H9 (cell line): ENCODE measurements at regions not wholly inside any gene's neighbourhood (a gene's known extent, or its start where the extent isn't known, plus 50 kb on each side); places are given as distances from the start of the nearest gene placed in this dataset.
"Not testable (repeated sequence)": the region's sequence is repeated elsewhere in the genome, so short reads cannot be mapped to it uniquely, and the experiment has no call there.

Experiments used
- DNase-seq: peaks from one replicate; pipeline ENCODE4 v3.0.0-alpha.2; 2017
- H2AFZ ChIP-seq: one replicate; pipeline ENCODE4 v1.6.1; 2013; ENCODE audit warnings: mild to moderate bottlenecking, low read length, control low read depth, moderate library complexity
- H2AK5ac ChIP-seq: 2 replicates; pipeline ENCODE4 v1.6.1; 2013; ENCODE audit warnings: low read length, control low read depth, mixed read lengths; ENCODE audit not compliant: insufficient read length
- H2BK120ac ChIP-seq: one replicate; pipeline ENCODE4 v1.6.1; 2013; ENCODE audit warnings: low read depth, mild to moderate bottlenecking, low read length, control low read depth, inconsistent platforms; ENCODE audit not compliant: poor library complexity, severe bottlenecking
- H2BK12ac ChIP-seq: 2 replicates; pipeline ENCODE4 v1.6.1; 2013; ENCODE audit warnings: low read length, control low read depth, mixed read lengths, low read depth; ENCODE audit not compliant: insufficient read length
- H2BK15ac ChIP-seq: 2 replicates; pipeline ENCODE4 v1.6.1; 2013; ENCODE audit warnings: low read depth, low read length, control low read depth
- H2BK20ac ChIP-seq: one replicate; pipeline ENCODE4 v1.6.1; 2013; ENCODE audit warnings: low read depth, mild to moderate bottlenecking, low read length, control low read depth, inconsistent platforms; ENCODE audit not compliant: poor library complexity, severe bottlenecking
- H2BK5ac ChIP-seq: 2 replicates; pipeline ENCODE4 v1.6.1; 2013; ENCODE audit warnings: low read length, control low read depth, mixed read lengths; ENCODE audit not compliant: insufficient read length
- H3K14ac ChIP-seq: 2 replicates; pipeline ENCODE4 v1.6.1; 2013; ENCODE audit warnings: low read length, control low read depth; ENCODE audit not compliant: insufficient read depth
- H3K18ac ChIP-seq: 2 replicates; pipeline ENCODE4 v1.6.1; 2013; ENCODE audit warnings: low read depth, mild to moderate bottlenecking, mixed read lengths, low read length, control low read depth; ENCODE audit not compliant: insufficient read length
- H3K23ac ChIP-seq: 2 replicates; pipeline ENCODE4 v1.6.1; 2013; ENCODE audit warnings: low read length, control low read depth, mixed read lengths, low read depth; ENCODE audit not compliant: insufficient read length
- H3K23me2 ChIP-seq: 2 replicates; pipeline ENCODE4 v1.6.1; 2013; ENCODE audit warnings: low read depth, mild to moderate bottlenecking, mixed read lengths, low read length, control low read depth; ENCODE audit not compliant: insufficient read length, poor library complexity, severe bottlenecking
- H3K27ac ChIP-seq: 2 replicates; pipeline ENCODE4 v1.5.1; 2013; ENCODE audit warnings: low read length, control low read depth, mixed read lengths, low read depth; ENCODE audit not compliant: insufficient read length
- H3K27me3 ChIP-seq: 2 replicates; pipeline ENCODE4 v1.6.1; 2013; ENCODE audit warnings: low read length, control low read depth, inconsistent platforms; ENCODE audit not compliant: insufficient read depth
- H3K4ac ChIP-seq: 2 replicates; pipeline ENCODE4 v1.6.1; 2013; ENCODE audit warnings: low read depth, mild to moderate bottlenecking, control low read depth, inconsistent platforms, low read length, moderate library complexity
- H3K4me1 ChIP-seq: 2 replicates; pipeline ENCODE4 v1.6.1; 2013; ENCODE audit warnings: low read length, control low read depth, inconsistent platforms; ENCODE audit not compliant: insufficient read depth
- H3K4me2 ChIP-seq: 2 replicates; pipeline ENCODE4 v1.6.1; 2013; ENCODE audit warnings: low read length, control low read depth, mixed read lengths; ENCODE audit not compliant: insufficient read length, insufficient read depth
- H3K56ac ChIP-seq: 2 replicates; pipeline ENCODE4 v1.6.1; 2013; ENCODE audit warnings: low read depth, mild to moderate bottlenecking, mixed read lengths, low read length, control low read depth; ENCODE audit not compliant: insufficient read length
- H3K79me1 ChIP-seq: 2 replicates; pipeline ENCODE4 v1.6.1; 2013; ENCODE audit warnings: low read depth, mild to moderate bottlenecking, moderate library complexity, low read length, control low read depth, inconsistent platforms; ENCODE audit not compliant: insufficient read depth, poor library complexity, severe bottlenecking
- H3K79me2 ChIP-seq: 2 replicates; pipeline ENCODE4 v1.6.1; 2013; ENCODE audit warnings: low read length, control low read depth, inconsistent platforms; ENCODE audit not compliant: insufficient read depth
- H3K9ac ChIP-seq: 2 replicates; pipeline ENCODE4 v1.6.1; 2013; ENCODE audit warnings: low read length, control low read depth, mixed read lengths; ENCODE audit not compliant: insufficient read length; ENCODE audit errors: extremely low read depth
- H3K9me3 ChIP-seq: one replicate; pipeline ENCODE4 v1.6.1; 2013; ENCODE audit warnings: low read depth, low read length, inconsistent platforms; ENCODE audit not compliant: control insufficient read depth
- H3T11ph ChIP-seq: one replicate; pipeline ENCODE4 v1.6.1; 2013; ENCODE audit warnings: mild to moderate bottlenecking, low read length, control low read depth, inconsistent platforms
- H4K20me1 ChIP-seq: one replicate; pipeline ENCODE4 v1.6.1; 2013; ENCODE audit not compliant: control insufficient read depth, insufficient read length, insufficient read depth
- H4K5ac ChIP-seq: 2 replicates; pipeline ENCODE4 v1.6.1; 2013; ENCODE audit warnings: low read depth, mild to moderate bottlenecking, mixed read lengths, low read length, control low read depth; ENCODE audit not compliant: insufficient read length
- H4K8ac ChIP-seq: replicated peaks from 2 replicates; pipeline ENCODE4 v1.6.1; 2013; ENCODE audit warnings: low read length, control low read depth, mixed read lengths, low read depth; ENCODE audit not compliant: insufficient read length
- H4K91ac ChIP-seq: 2 replicates; pipeline ENCODE4 v1.6.1; 2013; ENCODE audit warnings: low read depth, mild to moderate bottlenecking, moderate library complexity, mixed read lengths, low read length, control low read depth; ENCODE audit not compliant: insufficient read length
- H3K27ac Mint-ChIP-seq, 3 experiments: 2 replicates in 2 of 3; 3 replicates in 1 of 3; pipeline ENCODE4 v1.8.0; 2020 to 2021; ENCODE audit warnings: mixed read lengths in 3 of 3, mild to moderate bottlenecking in 1 of 3, moderate library complexity in 1 of 3
- H3K27me3 Mint-ChIP-seq: 2 replicates; pipeline ENCODE4 v1.8.0; 2021; ENCODE audit warnings: low read depth, mild to moderate bottlenecking, moderate library complexity, mixed read lengths
- H3K36me3 Mint-ChIP-seq, 3 experiments: 2 replicates in 2 of 3; 3 replicates in 1 of 3; pipeline ENCODE4 v1.8.0; 2020 to 2021; ENCODE audit warnings: low read depth in 3 of 3, mixed read lengths in 3 of 3; ENCODE audit not compliant: insufficient read depth in 1 of 3
- H3K4me1 Mint-ChIP-seq, 2 experiments: 2 replicates each; pipeline ENCODE4 v1.8.0; 2020; ENCODE audit warnings: mixed read lengths in 2 of 2
- H3K4me3 Mint-ChIP-seq, 2 experiments: 2 replicates in 1 of 2; 3 replicates in 1 of 2; pipeline ENCODE4 v1.8.0; 2020 to 2021; ENCODE audit warnings: mild to moderate bottlenecking in 2 of 2, mixed read lengths in 2 of 2, moderate library complexity in 1 of 2
- H3K9me3 Mint-ChIP-seq, 2 experiments: 2 replicates in 1 of 2; 3 replicates in 1 of 2; pipeline ENCODE4 v1.8.0; 2020; ENCODE audit warnings: mild to moderate bottlenecking in 2 of 2, mixed read lengths in 2 of 2, moderate library complexity in 1 of 2
- CTCF ChIP-seq: fragments of 200-600 bp; sonication (generic); conservative IDR thresholded peaks from 3 replicates; pipeline ENCODE4 v1.8.0; 2021; ENCODE audit warnings: antibody characterized with exemption, mild to moderate bottlenecking
- WGBS: extraction: QIAGEN DNeasy Blood & Tissue Kit; methylation state at CpG from one replicate; pipeline ENCODE4 v1.1.7; 2013; ENCODE audit warnings: missing lambda C conversion rate, low lambda C conversion rate, mixed read lengths; ENCODE audit not compliant: insufficient read length; ENCODE audit errors: extremely low coverage; 5-methylcytosine and 5-hydroxymethylcytosine counted together

- Histone ChIP-seq H3K18ac (no peak overlapping the region), H3K4ac (no peak overlapping the region), H2BK5ac (no peak overlapping the region), H4K5ac (no peak overlapping the region), H3K9me3 (no peaks in the 10 kb centered on the region), H3K23ac (no peak overlapping the region), H3T11ph (no peak overlapping the region), H2AK5ac (no peak overlapping the region), H4K20me1 (no peaks in the 10 kb centered on the region), H3K56ac (no peak overlapping the region), H3K79me2 (no peaks in the 10 kb centered on the region), H2BK20ac (no peak overlapping the region), H3K27ac (no peak overlapping the region), H3K9ac (no peak overlapping the region), H3K4me1 (no peaks in the 10 kb centered on the region), H2BK120ac (no peak overlapping the region), H3K27me3 (peaks cover 16% of the 10 kb centered on the region; the same call in 1 of the 2 replicates), H3K14ac (no peak overlapping the region), H3K79me1 (no peaks in the 10 kb centered on the region), H2AFZ (no peak overlapping the region), H2BK12ac (no peak overlapping the region), H4K8ac (no peak overlapping the region), H3K23me2 (no peaks in the 10 kb centered on the region), H3K4me2 (no peak overlapping the region), H4K91ac (no peak overlapping the region), H2BK15ac (no peak overlapping the region)
- Mint-ChIP-seq H3K9me3 (peaks cover 9 to 19% of the 10 kb centered on the region in 2 experiments), H3K4me1 (peaks cover 12 to 18% of the 10 kb centered on the region in 2 experiments), H3K4me3 (no peak overlapping the region; a peak in 1 of 5 replicates), H3K27ac (no peak overlapping the region; a peak in 2 of 7 replicates), H3K36me3 (peaks cover 0 to 17% (median 2%) of the 10 kb centered on the region in 3 experiments; a peak in 5 of 7 replicates), H3K27me3 (peaks cover 63% of the 10 kb centered on the region)
- no CpG with 5 or more reads among the region's 21 CpGs for WGBS
- no peak for TF ChIP-seq CTCF
- DNase-seq, result no peak
Measured at GRCh38 chr20:25856256-25856884, 159.7 kb upstream of the ZNF337 start.

- Mint-ChIP-seq H3K9me3 (peaks cover 9 to 14% of the 10 kb centered on the region in 2 experiments), H3K27me3 (peaks cover 57% of the 10 kb centered on the region), H3K36me3 (peaks cover 0 to 17% (median 2%) of the 10 kb centered on the region in 3 experiments; a peak in 5 of 7 replicates), H3K4me1 (peaks cover 10 to 13% of the 10 kb centered on the region in 2 experiments)
- H4K91ac ChIP-seq, H4K5ac ChIP-seq, H3K4me2 ChIP-seq, H4K8ac ChIP-seq, H3K79me2 ChIP-seq, H2BK15ac ChIP-seq, H3K27ac Mint-ChIP-seq, H2BK20ac ChIP-seq, H2AK5ac ChIP-seq, H3K23me2 ChIP-seq, H2BK12ac ChIP-seq, H3K9me3 ChIP-seq, H3K23ac ChIP-seq, DNase-seq, H2BK120ac ChIP-seq, H3K27ac ChIP-seq, H3K4me1 ChIP-seq, H3K9ac ChIP-seq, H2BK5ac ChIP-seq, H4K20me1 ChIP-seq, H3K56ac ChIP-seq, H3K79me1 ChIP-seq, H3K18ac ChIP-seq, H3T11ph ChIP-seq, H2AFZ ChIP-seq, H3K14ac ChIP-seq, H3K4me3 Mint-ChIP-seq, H3K4ac ChIP-seq: not testable (repeated sequence)
- WGBS, result no CpG with 5 or more reads among the region's 23 CpGs
- peaks cover 12% of the 10 kb centered on the region; the same call in 1 of the 2 replicates for H3K27me3 ChIP-seq
Measured at GRCh38 chr20:25855451-25856156, 159.0 kb upstream of the ZNF337 start.
